Kidney tubule cell (primary cell): ENCODE measurements at regions not wholly inside any gene's neighbourhood (a gene's known extent, or its start where the extent isn't known, plus 50 kb on each side); places are given as distances from the start of the nearest gene placed in this dataset.
"Not testable (repeated sequence)": the region's sequence is repeated elsewhere in the genome, so short reads cannot be mapped to it uniquely, and the experiment has no call there.

ENCODE experiments used
- DNase-seq: peaks from one replicate; pipeline ENCODE4 v3.0.0-alpha.2; 2018; ENCODE audit warnings: low spot score

DNA sequence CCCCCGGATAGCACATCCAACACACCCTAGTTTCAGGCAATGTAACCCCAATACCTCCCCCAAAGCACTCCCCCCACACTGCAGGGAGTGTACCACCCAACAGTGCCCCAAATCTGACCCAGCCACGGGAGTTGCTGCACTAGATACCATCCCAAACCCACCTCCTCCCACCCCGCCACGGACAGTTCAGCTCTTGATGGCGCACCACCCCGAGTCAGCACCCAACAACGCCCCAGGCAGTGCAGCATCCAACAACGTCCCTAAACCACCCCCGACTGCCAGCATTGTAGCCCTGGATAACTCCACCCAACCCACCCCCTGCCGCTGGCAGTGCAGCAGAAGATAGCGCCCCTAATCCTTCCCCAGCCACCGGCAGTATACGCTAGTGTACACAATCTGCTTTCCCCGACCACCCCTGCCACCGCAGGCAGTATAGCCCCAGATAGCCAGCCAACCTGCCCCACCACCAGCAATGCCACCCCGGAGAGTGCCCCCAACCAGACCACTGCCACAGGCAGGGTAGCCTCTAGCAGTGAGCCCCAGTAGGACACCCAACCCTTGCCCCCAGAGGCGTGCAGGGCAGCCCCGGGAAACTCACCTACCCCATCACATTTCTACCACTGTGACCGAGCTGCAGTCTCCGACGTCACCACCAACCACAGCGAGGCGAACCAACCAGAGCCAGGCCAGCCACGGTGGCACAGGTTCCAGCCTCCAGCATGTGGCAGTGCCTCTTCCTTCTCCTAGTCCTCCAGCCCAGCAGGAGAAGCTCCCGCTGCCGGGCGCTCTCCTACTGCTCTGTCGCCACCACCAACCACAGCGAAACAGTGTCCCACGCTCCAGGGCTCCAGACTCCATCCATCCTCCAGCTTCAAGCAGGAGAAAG lies 178.1 kb downstream of the POTEB3 start:
- DNase-seq, result peak; percentile 8

DNA sequence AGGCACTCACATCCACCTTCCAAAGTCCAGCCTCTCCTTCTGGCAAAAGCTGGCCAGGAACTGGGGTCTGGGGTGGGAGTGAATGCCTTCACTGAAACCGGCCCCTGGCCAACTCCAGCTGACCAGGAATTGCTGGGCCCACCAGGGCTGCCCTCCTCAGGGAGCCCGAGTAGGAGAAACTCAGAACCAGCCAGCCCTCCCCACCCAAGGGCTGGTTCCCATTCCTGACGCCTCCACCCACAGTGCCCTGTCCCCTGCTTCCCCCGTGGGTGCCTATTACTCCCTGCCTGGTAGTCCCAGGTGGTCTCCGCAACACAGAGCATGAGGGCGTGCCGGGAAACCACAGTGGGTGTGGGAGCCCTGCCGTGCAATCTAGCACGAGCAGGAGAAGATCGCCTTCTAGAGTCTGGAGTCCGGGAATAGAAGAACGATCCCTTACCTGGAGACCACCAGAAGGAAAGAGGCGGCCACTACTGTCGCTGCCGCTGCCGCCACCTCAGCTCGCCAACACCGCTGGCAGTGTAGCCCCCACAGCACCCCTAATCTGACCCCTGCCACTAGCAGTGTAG lies 178.8 kb downstream of the POTEB3 start:
- peak; percentile 4 for DNase-seq

DNA sequence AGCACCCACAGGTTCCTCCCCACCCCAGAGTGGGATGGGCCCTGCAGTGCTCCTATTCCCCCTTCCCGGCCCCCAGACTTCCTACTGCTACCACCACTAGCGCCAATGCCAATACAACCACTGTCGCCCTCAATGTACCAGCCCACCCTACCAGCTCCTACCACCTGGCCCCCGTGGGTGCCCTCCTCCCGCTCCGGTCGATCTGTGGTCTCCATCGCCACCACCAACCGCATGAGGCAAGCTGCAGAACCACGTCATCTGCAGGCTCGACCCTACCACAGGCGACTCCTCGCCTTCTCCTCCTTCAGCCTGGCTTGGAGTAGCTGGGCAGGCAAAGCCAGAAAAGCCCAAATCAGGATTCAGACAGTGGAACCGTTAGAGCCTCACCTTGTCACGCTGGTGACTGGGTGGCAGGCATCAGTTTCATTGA lies 179.3 kb downstream of the POTEB3 start:
- DNase-seq, result no peak

DNA sequence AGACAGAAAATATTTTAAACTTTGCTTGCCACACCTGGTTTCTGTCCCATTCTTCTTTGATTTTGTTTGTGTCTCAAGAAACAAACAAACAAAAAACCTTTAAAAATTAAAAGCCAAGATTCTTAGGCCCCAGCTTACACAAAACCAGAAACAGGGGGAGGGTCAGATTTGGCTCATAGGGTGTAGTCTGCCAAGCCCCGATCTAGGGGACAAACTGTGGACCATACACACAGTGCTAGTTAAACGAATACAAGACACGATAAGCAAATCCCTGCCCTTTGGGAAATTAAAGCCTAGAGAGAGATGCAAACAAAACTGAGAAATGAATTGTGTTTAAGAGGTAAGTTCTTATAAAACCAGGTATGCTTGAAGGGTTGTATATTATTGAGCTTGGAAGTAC lies 181.7 kb downstream of the POTEB3 start:
- DNase-seq, result peak; percentile 3

DNA sequence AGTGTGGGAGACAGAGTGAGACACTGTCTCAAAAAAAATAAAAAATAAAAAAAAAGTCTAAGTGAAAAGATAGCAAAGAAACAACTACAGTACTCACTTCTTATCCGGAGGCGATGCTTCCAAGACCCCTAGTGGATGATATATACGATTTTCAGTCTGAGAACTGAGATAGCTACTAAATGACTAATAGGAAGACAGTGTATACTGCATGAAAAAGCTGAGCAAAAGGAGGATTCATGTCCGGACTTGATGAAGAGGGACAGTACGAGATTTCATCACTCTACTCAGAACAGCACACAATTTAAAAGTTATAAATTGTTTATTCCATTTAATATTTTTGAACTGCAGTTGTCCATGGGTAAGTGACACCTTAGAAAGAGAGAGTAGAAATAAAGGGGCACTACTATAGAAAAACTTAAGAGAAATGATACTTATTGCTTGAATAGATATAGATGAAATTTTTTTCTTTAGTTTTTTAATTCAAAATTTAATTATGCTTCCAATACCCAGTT lies 190.7 kb downstream of the POTEB3 start:
- DNase-seq, result not testable (repeated sequence)
